ENCODE measurements at regions not wholly inside any gene's neighbourhood (a gene's known extent, or its start where the extent isn't known, plus 50 kb on each side); places are given as distances from the start of the nearest gene placed in this dataset.

DNA sequence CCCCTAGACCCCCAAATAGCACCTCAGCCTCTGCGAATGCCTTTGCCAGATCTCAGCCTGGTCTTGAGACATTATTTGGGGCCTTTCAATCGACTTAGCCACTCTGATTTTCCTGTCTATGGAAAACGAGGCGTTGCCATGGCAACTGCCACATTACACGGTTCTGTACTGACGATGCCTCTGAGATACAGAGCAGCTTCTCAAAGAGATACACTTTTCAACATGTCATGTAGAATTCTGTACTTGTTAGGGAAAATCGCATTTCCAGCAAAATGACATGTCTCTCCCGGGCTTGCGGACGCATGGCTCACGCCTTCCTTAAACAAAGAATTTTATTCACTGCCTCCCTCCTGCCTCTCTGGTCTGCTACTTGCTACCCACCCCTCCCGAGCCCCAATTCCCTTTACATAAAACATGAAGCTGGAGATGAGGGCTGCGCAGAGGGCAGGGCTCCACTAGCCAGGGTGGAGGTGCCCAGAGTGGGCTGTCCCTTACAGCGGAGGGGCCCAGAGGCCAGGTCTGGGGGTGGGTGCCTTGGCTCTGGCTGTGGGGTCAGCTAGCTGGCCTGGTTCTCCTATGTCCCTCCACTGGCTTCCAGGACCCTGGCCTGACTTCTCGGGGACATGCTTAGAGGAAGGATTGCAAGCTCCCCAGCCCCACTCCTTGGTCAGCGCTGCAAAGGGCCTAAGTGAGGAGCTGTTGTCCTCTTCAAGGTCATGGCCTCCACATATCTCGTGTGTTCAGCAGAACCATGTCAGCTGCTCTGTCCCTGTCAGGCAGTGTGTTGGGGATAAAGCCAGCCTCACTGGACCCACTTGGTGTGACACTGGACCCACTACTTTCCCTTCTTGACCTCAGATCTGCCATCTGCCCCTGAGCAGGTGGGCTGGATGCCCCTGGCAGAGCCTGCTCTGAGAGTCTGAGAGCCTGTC is 342.5 kb downstream of the RPS24 start:
- DNase-seq, result no peak

DNA sequence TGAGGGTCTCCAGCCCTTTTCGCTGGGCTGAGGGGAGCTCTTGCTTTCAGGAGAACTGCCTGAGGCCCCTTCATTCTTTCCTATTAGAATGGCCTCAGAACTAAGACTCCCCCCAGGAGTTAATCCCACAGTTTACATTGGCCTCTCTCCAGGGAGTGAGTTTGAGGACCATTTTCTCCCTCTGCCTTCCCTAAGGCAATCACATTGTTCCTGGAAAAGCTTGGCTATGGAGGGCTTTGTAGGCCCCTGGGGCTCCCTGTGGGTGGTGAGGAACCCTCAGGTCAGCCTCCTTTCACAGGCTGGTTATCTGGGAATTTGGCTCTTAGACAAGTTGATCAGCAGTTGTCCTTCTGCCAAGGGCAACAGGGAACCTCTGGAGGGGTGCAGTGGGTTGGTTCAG is 343.7 kb downstream of the RPS24 start:
- DNase-seq, result no peak

DNA sequence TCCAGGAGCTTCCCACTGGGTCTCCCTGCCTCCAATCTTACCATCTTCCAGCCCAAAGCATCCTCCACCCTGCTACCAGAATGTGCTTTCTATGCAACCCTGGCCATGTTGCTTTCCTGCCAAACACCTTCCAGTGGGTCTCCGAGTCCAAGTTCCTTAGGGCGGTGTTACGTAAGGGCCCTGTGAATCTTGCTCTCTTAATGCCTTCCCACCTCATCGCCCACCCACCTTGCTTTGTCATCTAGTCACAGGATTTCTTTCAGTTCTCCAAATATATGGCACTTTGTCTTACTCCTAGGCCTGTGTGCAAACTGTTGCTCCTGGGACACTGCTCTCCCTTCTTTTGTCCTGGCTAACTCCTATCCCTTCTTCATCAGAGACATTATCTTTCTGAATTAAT is 344.5 kb downstream of the RPS24 start:
- no peak for DNase-seq

GRCh38 chr10:78381107-78381506 is 347.4 kb downstream of the RPS24 start:
- DNase-seq, result no peak

DNA sequence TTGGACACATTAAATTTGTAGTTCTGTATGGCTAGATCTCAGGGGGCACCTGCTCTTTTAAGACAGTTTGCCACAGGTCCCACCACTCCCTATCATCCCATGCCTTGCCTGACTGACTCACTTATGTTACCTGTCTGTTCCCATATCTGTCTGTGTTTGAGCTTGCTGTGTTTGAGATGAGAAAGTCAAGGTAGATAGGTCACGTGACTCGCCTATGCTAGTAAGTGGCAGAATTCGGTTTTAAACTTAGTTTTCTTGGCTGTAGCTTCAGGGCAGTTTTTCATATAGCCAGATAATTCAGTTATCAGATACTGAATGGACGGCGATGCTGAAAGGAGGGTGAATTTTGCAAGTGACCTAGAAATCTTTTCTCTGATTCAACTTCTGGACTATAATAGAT is 348.4 kb downstream of the RPS24 start:
- no peak for DNase-seq

GRCh38 chr10:78382772-78383171 is 349.1 kb downstream of the RPS24 start:
- no peak for DNase-seq

- DNase-seq, result no peak
These were observed 349.9 kb downstream of the RPS24 start for GRCh38 chr10:78383378-78384048.

DNA sequence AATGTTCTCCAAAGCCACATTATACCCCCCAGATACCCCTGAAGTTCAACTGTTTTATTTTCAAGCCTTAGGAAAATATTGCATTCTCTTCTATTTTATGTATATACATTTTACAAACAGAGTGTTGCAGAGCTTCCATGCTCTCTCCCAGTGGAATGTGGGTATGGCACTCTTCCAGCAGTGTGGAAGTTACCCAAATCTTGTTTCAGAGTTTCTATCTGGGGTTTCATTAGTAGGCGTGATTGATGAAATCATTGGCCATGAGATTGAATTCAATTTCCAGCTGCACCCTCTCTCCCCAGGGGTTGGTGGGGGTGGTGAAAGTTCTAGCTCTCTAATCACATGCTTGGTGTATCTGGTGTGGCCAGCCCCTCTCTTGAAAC is 350.4 kb downstream of the RPS24 start:
- DNase-seq, result no peak

DNA sequence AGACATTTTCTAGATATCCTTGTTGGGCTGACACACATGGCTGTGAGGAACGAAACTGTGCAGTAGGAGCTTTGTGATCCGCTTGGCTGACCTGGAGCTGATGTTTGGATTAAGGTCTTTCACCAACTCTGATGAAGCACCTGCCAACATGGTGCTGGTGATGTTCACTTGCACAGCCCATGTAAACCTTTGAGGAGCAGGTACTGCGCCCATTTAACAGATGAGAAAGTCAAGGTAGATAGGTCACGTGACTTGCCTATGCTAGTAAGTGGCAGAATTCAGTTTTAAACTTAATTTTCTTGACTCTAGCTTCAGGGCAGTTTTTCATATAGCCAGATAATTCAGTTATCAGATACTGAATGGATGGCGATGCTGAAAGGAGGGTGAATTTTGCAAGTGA is 351.9 kb downstream of the RPS24 start:
- no peak for DNase-seq

GRCh38 chr10:78386509-78386908 is 352.8 kb downstream of the RPS24 start:
- DNase-seq, result no peak

DNA sequence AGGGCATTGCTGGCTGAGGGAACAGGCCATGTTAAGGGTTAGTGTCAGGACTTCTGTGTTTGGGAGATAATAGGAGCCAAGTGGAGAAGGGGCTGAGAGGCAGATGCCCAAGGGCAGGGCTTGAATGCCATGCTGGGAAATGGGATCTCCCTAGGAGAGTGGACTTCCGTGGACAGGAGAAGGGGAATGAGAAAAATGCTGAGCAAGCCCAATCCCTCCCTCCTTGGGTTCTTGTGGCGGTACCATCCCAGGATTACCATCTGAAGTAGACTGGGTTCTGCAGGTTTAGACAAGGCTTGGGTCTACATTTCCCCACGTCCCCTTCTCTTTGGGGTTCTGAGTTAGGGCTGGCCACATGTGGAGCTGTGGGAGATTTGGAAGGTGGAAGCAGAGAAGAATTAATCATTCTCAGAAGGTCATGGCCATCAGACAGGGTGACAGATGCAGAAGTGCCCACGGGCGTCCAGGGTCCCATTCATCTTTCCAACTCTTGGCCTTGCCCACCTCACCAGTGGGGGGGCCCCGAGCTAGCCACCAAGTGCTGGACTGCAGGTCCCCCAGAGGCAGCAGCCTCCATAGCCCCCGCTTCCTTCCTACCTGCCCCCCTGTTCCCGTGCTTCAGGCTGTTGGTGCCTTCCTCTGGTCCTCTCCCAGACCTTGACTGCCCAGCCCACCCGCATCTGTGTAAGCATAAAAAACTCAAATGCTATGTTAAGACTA is 354.8 kb downstream of the RPS24 start:
- DNase-seq, result no peak

- no peak for DNase-seq
These were observed 355.8 kb downstream of the RPS24 start for GRCh38 chr10:78389419-78389818.

DNA sequence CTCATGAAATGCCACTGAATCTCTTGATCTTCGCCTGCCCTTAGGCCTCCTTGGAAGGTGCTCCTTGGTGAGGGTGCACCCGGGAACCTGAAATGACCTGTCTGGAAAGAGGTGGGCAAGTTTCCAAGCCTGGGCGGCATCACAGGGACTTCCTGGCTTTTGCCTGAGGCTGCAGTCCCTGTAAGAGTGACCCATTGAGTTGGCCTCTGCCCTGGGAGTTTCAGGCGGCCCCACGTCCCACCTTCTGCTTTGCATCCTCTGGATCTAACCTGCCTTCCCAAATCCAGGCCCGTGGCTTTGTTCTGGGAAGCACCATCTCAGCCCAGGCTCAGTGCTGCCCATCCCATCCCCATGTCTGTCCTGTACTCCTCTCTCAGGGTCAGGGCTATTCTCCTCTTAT is 356.4 kb downstream of the RPS24 start:
- no peak for DNase-seq

GRCh38 chr10:78390817-78391216 is 357.2 kb downstream of the RPS24 start:
- no peak for DNase-seq

DNA sequence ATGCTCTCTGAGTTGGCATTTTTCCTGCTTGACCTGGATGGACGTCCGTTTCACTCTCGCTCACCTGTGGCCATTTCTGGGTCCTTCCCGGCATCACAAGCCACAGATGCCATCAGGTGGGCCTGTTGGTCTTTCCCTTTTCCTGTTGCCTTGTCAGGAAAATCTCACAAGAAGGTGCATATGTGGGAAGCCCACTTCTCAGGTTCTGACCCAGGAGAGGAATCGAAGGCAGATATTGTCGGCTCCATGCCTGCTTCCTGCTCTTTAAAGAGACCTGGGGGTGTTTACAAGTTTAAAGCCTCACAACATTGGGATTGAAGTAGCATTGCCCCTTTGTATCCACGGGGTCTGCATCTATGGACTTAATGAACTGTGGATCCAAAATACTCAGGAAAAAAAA is 357.9 kb downstream of the RPS24 start:
- no peak for DNase-seq

DNA sequence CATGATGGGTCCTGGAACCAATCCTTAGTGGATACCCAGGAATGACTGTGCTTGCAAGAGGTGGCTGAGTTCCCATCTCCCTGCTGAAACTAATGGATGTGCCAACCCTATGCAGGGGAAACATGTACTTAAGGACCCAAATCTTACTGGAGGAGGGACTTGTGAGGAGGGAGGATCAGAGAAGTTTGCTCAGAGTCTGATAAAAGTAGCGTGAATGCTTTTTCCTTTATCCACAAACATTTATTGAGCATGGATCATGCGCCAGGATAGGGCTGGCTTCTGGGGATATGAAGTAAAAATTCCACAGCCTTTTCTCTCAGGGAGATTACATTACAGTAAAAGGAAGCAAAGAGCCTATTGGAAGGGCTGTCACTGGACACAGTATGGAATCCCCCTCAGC is 358.5 kb downstream of the RPS24 start:
- DNase-seq, result no peak

DNA sequence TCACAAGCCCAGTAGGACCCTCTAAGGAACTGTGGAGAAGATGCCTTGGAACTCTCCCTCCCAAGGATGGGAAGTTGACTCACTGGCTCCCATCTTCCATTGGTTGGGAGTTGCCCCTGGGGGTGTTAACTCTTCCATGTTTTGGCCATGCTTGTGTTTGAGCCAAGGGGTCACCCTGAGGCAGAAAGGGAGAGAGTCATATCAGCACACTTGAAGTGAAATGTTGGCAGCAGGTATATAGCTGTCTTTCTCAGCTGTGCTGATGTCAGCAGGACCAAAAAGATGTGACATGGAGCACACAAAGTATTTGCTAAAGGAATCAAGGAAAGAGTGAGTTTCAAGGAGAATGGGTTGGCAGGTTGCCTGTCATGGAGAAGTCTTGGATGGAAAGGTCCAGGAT is 359.4 kb downstream of the RPS24 start:
- no peak for DNase-seq

DNA sequence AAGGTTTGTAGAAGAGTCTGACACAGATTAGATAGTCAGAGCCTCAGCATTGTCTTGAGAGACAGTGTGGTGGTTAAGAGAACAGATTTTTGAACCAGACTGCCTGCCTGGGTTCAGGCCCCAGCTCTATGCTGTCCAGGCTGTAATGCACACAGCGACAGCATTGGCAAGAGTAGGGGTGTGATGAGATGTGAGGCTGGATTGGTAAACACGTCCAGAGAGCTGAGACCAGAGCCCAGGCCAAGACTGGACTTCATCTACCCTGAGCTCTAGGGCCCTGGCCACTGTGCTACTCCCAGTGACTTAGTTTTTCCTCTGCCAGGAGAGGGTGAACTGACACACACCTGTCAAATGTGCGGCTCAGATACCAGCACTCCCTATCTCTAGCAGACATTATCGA is 360.4 kb downstream of the RPS24 start:
- no peak for DNase-seq

GRCh38 chr10:78395162-78395561 is 361.5 kb downstream of the RPS24 start:
- DNase-seq, result no peak

- DNase-seq, result no peak
These were observed 363.1 kb downstream of the RPS24 start for GRCh38 chr10:78396754-78397153.

GRCh38 chr10:78397786-78398185 is 364.1 kb downstream of the RPS24 start:
- no peak for DNase-seq

- no peak for DNase-seq
These were observed 364.7 kb downstream of the RPS24 start for GRCh38 chr10:78398382-78398781.

GRCh38 chr10:78401624-78402367 is 368.1 kb downstream of the RPS24 start:
- DNase-seq, result no peak

Data from CD4-positive, alpha-beta T cell treated with Interferon gamma for 1 hour (primary cell).